ENCODE measurements at regions not wholly inside any gene's neighbourhood (a gene's known extent, or its start where the extent isn't known, plus 50 kb on each side); places are given as distances from the start of the nearest gene placed in this dataset.

DNA sequence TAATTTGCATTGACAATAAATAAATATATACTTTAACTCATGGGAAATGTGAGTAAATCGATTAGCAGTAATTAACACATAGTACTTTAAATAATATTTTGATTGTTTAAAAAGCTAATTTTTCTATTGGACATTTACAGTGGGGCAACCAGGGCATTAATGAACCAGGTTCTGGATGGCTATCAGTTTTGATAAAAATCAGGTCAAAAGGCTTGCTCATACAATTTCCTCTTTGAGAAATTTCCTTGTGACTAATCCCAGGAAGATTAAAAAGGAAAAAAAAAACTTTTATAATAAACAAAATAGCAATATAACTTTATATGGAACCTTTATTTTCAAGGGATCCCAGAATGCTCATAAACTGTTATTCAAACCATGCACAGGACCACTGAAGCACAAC, 497.2 kb upstream of the ZEB2 start:
- H2AFZ ChIP-seq = no peak overlapping the region
- H3K4me2 ChIP-seq = no peak overlapping the region
- H3K27ac ChIP-seq (ENCODE audit: low read depth) = no peak overlapping the region
- peaks cover 2% of the 10 kb centered on the region for H3K27me3 Mint-ChIP-seq (ENCODE audit: insufficient read depth, low read depth, poor library complexity)
- H3F3A ChIP-seq (replicated peaks; ENCODE audit: low read depth) = no peaks in the 10 kb centered on the region
- peaks cover 9% of the 10 kb centered on the region for H3K4me1 ChIP-seq (ENCODE audit: insufficient read depth)
- H3K27me3 ChIP-seq (ENCODE audit: insufficient read depth) = no peaks in the 10 kb centered on the region
- no peaks in the 10 kb centered on the region for H3K9me3 Mint-ChIP-seq
- DNase-seq (ENCODE audit: low spot score) (no peak), ATAC-seq (no peak)
- H3K79me2 ChIP-seq (replicated peaks; ENCODE audit: insufficient read depth) = no peaks in the 10 kb centered on the region
- no peak overlapping the region for H3K4me3 Mint-ChIP-seq
- no peaks in the 10 kb centered on the region for H3K36me3 Mint-ChIP-seq (ENCODE audit: low read depth)
- H4K20me1 ChIP-seq (replicated peaks; ENCODE audit: insufficient read depth) = no peaks in the 10 kb centered on the region
- H3K4me1 Mint-ChIP-seq = peaks cover 15% of the 10 kb centered on the region
- TF ChIP-seq POLR2AphosphoS5 (IDR thresholded peaks at IDR 0.05; ENCODE audit: low read depth) = no peak
- TF ChIP-seq, protein P1, sequence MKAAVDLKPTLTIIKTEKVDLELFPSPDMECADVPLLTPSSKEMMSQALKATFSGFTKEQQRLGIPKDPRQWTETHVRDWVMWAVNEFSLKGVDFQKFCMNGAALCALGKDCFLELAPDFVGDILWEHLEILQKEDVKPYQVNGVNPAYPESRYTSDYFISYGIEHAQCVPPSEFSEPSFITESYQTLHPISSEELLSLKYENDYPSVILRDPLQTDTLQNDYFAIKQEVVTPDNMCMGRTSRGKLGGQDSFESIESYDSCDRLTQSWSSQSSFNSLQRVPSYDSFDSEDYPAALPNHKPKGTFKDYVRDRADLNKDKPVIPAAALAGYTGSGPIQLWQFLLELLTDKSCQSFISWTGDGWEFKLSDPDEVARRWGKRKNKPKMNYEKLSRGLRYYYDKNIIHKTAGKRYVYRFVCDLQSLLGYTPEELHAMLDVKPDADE (IDR thresholded peaks at IDR 0.05) = no peak
- no peak for TF ChIP-seq EZH2 (IDR thresholded peaks at IDR 0.05; ENCODE audit: low read depth, unreplicated experiment)
- TF ChIP-seq ZNF114 (CRISPR knock-in tag; IDR thresholded peaks at IDR 0.05) = no peak
- no peak for TF ChIP-seq CREB1 (CRISPR knock-in tag; IDR thresholded peaks at IDR 0.05; ENCODE audit: low read depth)
- TF ChIP-seq, protein P2, sequence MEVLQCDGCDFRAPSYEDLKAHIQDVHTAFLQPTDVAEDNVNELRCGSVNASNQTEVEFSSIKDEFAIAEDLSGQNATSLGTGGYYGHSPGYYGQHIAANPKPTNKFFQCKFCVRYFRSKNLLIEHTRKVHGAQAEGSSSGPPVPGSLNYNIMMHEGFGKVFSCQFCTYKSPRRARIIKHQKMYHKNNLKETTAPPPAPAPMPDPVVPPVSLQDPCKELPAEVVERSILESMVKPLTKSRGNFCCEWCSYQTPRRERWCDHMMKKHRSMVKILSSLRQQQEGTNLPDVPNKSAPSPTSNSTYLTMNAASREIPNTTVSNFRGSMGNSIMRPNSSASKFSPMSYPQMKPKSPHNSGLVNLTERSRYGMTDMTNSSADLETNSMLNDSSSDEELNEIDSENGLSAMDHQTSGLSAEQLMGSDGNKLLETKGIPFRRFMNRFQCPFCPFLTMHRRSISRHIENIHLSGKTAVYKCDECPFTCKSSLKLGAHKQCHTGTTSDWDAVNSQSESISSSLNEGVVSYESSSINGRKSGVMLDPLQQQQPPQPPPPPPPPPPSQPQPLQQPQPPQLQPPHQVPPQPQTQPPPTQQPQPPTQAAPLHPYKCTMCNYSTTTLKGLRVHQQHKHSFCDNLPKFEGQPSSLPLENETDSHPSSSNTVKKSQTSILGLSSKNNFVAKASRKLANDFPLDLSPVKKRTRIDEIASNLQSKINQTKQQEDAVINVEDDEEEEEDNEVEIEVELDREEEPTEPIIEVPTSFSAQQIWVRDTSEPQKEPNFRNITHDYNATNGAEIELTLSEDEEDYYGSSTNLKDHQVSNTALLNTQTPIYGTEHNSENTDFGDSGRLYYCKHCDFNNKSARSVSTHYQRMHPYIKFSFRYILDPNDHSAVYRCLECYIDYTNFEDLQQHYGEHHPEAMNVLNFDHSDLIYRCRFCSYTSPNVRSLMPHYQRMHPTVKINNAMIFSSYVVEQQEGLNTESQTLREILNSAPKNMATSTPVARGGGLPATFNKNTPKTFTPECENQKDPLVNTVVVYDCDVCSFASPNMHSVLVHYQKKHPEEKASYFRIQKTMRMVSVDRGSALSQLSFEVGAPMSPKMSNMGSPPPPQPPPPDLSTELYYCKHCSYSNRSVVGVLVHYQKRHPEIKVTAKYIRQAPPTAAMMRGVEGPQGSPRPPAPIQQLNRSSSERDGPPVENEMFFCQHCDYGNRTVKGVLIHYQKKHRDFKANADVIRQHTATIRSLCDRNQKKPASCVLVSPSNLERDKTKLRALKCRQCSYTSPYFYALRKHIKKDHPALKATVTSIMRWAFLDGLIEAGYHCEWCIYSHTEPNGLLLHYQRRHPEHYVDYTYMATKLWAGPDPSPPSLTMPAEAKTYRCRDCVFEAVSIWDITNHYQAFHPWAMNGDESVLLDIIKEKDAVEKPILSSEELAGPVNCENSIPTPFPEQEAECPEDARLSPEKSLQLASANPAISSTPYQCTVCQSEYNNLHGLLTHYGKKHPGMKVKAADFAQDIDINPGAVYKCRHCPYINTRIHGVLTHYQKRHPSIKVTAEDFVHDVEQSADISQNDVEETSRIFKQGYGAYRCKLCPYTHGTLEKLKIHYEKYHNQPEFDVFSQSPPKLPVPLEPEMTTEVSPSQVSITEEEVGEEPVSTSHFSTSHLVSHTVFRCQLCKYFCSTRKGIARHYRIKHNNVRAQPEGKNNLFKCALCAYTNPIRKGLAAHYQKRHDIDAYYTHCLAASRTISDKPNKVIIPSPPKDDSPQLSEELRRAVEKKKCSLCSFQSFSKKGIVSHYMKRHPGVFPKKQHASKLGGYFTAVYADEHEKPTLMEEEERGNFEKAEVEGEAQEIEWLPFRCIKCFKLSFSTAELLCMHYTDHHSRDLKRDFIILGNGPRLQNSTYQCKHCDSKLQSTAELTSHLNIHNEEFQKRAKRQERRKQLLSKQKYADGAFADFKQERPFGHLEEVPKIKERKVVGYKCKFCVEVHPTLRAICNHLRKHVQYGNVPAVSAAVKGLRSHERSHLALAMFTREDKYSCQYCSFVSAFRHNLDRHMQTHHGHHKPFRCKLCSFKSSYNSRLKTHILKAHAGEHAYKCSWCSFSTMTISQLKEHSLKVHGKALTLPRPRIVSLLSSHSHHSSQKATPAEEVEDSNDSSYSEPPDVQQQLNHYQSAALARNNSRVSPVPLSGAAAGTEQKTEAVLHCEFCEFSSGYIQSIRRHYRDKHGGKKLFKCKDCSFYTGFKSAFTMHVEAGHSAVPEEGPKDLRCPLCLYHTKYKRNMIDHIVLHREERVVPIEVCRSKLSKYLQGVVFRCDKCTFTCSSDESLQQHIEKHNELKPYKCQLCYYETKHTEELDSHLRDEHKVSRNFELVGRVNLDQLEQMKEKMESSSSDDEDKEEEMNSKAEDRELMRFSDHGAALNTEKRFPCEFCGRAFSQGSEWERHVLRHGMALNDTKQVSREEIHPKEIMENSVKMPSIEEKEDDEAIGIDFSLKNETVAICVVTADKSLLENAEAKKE (CRISPR knock-in tag; IDR thresholded peaks at IDR 0.05) = no peak
- no peak for TF ChIP-seq STAT1 (IDR thresholded peaks at IDR 0.05; ENCODE audit: unreplicated experiment)
- no peak for TF ChIP-seq NANOG (IDR thresholded peaks at IDR 0.05; ENCODE audit: borderline replicate concordance)
- no peak for TF ChIP-seq EZH2phosphoT487 (IDR thresholded peaks at IDR 0.05; ENCODE audit: unreplicated experiment)
- TF ChIP-seq, protein P3, sequence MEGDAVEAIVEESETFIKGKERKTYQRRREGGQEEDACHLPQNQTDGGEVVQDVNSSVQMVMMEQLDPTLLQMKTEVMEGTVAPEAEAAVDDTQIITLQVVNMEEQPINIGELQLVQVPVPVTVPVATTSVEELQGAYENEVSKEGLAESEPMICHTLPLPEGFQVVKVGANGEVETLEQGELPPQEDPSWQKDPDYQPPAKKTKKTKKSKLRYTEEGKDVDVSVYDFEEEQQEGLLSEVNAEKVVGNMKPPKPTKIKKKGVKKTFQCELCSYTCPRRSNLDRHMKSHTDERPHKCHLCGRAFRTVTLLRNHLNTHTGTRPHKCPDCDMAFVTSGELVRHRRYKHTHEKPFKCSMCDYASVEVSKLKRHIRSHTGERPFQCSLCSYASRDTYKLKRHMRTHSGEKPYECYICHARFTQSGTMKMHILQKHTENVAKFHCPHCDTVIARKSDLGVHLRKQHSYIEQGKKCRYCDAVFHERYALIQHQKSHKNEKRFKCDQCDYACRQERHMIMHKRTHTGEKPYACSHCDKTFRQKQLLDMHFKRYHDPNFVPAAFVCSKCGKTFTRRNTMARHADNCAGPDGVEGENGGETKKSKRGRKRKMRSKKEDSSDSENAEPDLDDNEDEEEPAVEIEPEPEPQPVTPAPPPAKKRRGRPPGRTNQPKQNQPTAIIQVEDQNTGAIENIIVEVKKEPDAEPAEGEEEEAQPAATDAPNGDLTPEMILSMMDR (conservative IDR thresholded peaks at IDR 0.05; ENCODE audit: low read depth in 2 of 2) = no peak
- TF ChIP-seq JUNB (IDR thresholded peaks at IDR 0.05; ENCODE audit: unreplicated experiment) = no peak
- TF ChIP-seq ZNF331 (CRISPR knock-in tag; IDR thresholded peaks at IDR 0.05; ENCODE audit: low read depth) = no peak
- no peaks in the 10 kb centered on the region for H3K36me3 ChIP-seq (ENCODE audit: insufficient read depth)
- no peak overlapping the region for H3K27ac Mint-ChIP-seq
- H3K9me2 ChIP-seq (ENCODE audit: insufficient read depth) = 0 out of 2 replicates have a peak, but pooled peaks cover 3% of the 10 kb centered on the region
- H3K4me3 ChIP-seq = no peak overlapping the region

Data from GM23338 (cell line).